GM19324 (cell line): ENCODE measurements at regions not wholly inside any gene's neighbourhood (a gene's known extent, or its start where the extent isn't known, plus 50 kb on each side); places are given as distances from the start of the nearest gene placed in this dataset.
"Not testable (repeated sequence)": the region's sequence is repeated elsewhere in the genome, so short reads cannot be mapped to it uniquely, and the experiment has no call there.

Experiments used
- ATAC-seq: cut with Tn5 transposase; IDR thresholded peaks from one replicate; pipeline ENCODE4 v1.9.1; 2021; ENCODE audit warnings: mild to moderate bottlenecking, moderate library complexity; ENCODE audit not compliant: unreplicated experiment, low FRiP score

DNA sequence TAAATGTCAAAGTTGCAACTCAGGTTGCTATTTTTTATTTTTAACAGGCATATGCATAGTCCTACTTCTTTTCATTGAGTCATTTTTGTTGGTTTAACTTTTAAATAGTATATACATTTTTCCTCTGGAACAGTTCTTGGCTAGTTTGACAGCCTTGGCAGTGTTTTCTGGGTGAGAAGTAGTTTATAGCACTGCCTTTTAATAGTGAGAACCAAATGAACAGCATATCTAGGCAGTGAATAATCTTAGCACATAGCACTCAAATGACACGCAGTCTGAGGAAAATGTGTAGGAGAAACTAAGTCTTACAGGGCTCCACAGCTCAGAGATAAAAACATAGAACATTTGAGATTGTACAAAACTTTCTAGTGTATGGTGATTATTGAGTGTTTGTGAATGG lies 265.5 kb upstream of the POT1 start:
- no peak for ATAC-seq

- no peak for ATAC-seq
Observed at GRCh38 chr7:125193263-125193662, 263.6 kb upstream of the POT1 start.

GRCh38 chr7:125184801-125185200 lies 255.2 kb upstream of the POT1 start:
- no peak for ATAC-seq

- ATAC-seq: not testable (repeated sequence)
Observed at GRCh38 chr7:125181569-125182267, 252.1 kb upstream of the POT1 start.

DNA sequence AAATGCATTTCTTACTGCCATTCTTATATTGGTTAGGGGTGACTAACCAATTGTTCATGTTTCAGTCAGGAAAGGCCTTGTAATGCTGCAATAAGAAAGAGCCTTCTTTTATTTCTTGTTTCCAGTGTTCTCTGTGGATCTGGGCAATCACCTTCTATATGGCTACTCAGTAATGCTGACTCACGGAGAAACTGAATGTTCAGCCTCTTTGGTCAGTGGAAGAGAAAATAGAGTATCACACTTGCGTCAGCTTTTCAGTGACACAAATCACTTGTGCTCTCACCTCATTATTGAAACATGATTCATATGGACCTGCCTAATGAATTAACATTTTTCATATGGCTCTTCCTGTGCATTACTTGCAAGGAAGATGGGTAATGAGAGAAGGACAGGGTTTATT lies 243.9 kb upstream of the POT1 start:
- no peak for ATAC-seq

DNA sequence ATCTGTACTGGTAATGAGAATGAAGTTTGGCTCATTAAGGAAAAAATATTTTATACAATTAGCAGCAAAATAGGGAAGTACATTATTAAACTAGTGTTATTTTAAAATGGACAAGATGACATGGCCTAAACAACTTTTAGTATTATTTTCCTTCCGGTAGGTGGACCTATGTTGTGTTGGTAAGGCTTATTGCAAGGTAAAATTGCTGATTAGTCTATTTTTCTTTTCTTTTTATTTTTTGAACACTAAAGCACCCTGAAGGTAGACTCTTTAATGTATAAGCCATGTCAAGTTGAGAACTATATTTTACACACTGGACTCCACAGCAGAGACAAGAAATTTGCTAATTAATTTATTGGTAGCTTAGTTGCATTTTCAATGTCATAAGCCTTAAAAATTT lies 239.5 kb upstream of the POT1 start:
- ATAC-seq: no peak

- ATAC-seq: no peak
Observed at GRCh38 chr7:125154930-125155329, 225.3 kb upstream of the POT1 start.

GRCh38 chr7:125149151-125149550 lies 219.5 kb upstream of the POT1 start:
- no peak for ATAC-seq

DNA sequence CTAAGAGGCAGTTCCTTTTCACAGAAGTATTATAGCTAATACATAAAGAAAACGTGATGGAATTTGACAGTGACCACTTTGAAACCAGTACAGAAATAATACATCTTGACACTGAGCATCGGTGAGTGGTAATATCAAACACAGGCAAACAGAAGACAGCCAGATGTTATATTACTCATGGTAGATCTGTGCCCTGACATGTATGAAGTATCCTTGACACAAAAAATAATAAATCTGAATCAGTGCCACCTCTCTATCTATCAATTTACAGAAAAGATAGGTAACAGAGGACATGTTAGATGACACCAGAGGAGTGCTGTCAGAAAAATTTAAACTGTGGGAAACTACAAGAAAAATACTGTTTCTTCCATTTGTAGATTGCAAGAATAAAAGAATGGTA lies 217.4 kb upstream of the POT1 start:
- ATAC-seq: no peak

GRCh38 chr7:125136755-125137532 lies 207.3 kb upstream of the POT1 start:
- no peak for ATAC-seq

- no peak for ATAC-seq
Observed at GRCh38 chr7:125136341-125136740, 206.7 kb upstream of the POT1 start.

- ATAC-seq: no peak
Observed at GRCh38 chr7:125130173-125130572, 200.5 kb upstream of the POT1 start.

GRCh38 chr7:125127304-125127703 lies 197.7 kb upstream of the POT1 start:
- no peak for ATAC-seq

- no peak for ATAC-seq
Observed at GRCh38 chr7:125126376-125126775, 196.8 kb upstream of the POT1 start.

DNA sequence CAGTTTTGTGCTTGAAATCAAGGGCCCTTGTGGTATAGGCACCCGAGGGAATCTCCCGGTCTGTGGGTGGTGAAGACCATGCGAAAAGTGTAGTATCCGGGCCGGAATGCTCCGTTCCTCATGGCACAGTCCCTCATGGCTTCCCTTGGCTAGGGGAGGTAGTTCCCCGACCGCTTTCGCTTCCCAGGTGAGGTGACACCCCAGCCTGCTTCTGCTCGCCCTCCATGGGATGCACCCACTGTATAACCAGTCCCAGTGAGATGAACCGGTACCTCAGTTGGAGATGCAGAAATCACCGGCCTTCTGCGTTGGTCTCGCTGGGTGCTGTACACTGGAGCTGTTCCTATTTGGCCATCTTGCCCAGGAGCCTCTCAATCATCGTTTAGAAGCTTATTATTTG lies 195.7 kb upstream of the POT1 start:
- no peak for ATAC-seq

- no peak for ATAC-seq
Observed at GRCh38 chr7:125122173-125122572, 192.5 kb upstream of the POT1 start.

- ATAC-seq: no peak
Observed at GRCh38 chr7:125119559-125120115, 190.0 kb upstream of the POT1 start.

- ATAC-seq: no peak
Observed at GRCh38 chr7:125118444-125118843, 188.8 kb upstream of the POT1 start.

GRCh38 chr7:125112850-125113249 lies 183.2 kb upstream of the POT1 start:
- ATAC-seq: no peak

- ATAC-seq: no peak
Observed at GRCh38 chr7:125099519-125099918, 169.9 kb upstream of the POT1 start.

DNA sequence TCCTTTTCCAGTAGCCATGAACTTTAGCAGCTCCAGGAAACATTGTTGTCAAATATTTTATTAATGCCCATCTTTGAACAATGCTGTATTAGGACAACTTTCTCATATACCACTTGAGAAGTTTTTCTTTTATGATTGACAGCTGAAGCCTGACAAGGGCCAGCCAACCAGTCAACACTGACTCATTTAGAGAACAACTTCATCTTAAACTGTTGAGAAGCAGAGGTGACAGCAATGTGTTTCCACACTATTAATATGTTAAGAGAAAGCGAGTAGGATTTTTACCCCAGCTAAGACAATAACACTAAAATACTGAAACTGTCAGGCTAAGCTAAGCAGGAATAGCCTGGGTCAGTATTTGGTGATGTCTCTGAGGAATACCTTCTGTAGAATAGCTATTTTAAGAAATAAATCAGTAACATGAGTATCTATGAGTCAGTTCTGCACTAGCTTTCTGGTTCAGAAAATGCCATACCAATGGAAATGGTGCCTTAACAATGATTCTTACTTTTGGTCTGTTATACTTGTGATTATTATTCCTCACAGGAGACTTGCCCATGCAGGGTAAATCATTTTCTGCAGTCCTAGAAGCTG lies 168.8 kb upstream of the POT1 start:
- no peak for ATAC-seq
